Activated CD8-positive, alpha-beta T cell treated with anti-CD3 and anti-CD28 coated beads for 36 hours (primary cell): ENCODE measurements at regions not wholly inside any gene's neighbourhood (a gene's known extent, or its start where the extent isn't known, plus 50 kb on each side); places are given as distances from the start of the nearest gene placed in this dataset.
A peak's percentile ranks its signal among the peaks of the same experiment; 100 is the strongest.

Source experiments
- ATAC-seq: fragments of 200-7000 bp; cut with Tn5 transposase; one replicate; pipeline ENCODE4 v1.10.0; 2021; ENCODE audit warnings: mild to moderate bottlenecking, moderate library complexity
- CTCF ChIA-PET: fragments of 350-600 bp; sonication (Branson Sonifier 250); formaldehyde crosslinking; loops from one replicate; lab custom pipeline; 2021; ENCODE audit warnings: antibody characterized with exemption; lab: Charles Lee
- POLR2A ChIA-PET: fragments of 350-600 bp; sonication (Branson Sonifier 250); formaldehyde crosslinking; loops from one replicate; lab custom pipeline; 2021; ENCODE audit warnings: antibody characterized with exemption; lab: Charles Lee
- DNase-seq: peaks from one replicate; pipeline ENCODE4 v3.0.0-alpha.2; 2020
- H3K27ac Mint-ChIP-seq: one replicate; pipeline ENCODE4 v1.8.0; 2021; ENCODE audit warnings: mild to moderate bottlenecking, mixed read lengths
- H3K27me3 Mint-ChIP-seq: one replicate; pipeline ENCODE4 v1.8.0; 2021; ENCODE audit warnings: mixed read lengths
- H3K36me3 Mint-ChIP-seq: one replicate; pipeline ENCODE4 v1.8.0; 2021; ENCODE audit warnings: low read depth, mixed read lengths
- H3K4me1 Mint-ChIP-seq: one replicate; pipeline ENCODE4 v1.8.0; 2021; ENCODE audit warnings: low read depth, mixed read lengths
- H3K4me3 Mint-ChIP-seq: one replicate; pipeline ENCODE4 v1.8.0; 2021; ENCODE audit warnings: mild to moderate bottlenecking, moderate library complexity, mixed read lengths
- H3K9me3 Mint-ChIP-seq: one replicate; pipeline ENCODE4 v1.8.0; 2021; ENCODE audit warnings: mixed read lengths
- intact Hi-C: fragments of 100-400 bp; cut with micrococcal nuclease; formaldehyde crosslinking; loops from one replicate; pipeline ENCODE4 v1.10.0; 2022
- TF ChIP-seq, protein P1 (sequence below): fragments of 200-600 bp; IDR thresholded peaks from one replicate; pipeline ENCODE4 v1.8.0; 2022; ENCODE audit warnings: antibody characterized with exemption, mild to moderate bottlenecking

DNA sequence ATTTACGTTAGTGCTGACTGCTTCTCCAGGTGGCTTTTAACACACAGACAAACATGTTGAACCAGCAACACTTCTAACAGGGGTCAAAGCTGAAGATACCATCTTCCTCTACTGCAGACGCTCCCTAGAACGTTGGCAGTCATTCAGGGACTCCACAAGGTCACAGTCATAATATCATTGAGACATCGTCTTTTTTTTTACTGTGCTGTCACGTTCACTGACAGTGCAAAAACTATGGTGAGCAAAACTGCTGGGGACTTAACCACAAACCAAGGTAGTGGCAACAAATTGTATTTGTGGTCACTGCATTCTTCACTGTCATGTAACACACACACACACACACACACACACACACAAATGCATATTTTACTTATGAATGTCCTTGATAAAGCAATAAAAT is 244.9 kb downstream of the CASP12 start:
- Mint-ChIP-seq H3K36me3 (peaks cover 2% of the 10 kb centered on the region), H3K4me1 (peaks cover 41% of the 10 kb centered on the region), H3K9me3 (peaks cover 9% of the 10 kb centered on the region), H3K4me3 (no peak overlapping the region), H3K27me3 (no peaks in the 10 kb centered on the region), H3K27ac (no peak overlapping the region)
- DNase-seq (peak; percentile 30), ATAC-seq (no peak)
- ChIA-PET CTCF (no interaction called here), POLR2A (no interaction called here)
- TF ChIP-seq, protein P1, sequence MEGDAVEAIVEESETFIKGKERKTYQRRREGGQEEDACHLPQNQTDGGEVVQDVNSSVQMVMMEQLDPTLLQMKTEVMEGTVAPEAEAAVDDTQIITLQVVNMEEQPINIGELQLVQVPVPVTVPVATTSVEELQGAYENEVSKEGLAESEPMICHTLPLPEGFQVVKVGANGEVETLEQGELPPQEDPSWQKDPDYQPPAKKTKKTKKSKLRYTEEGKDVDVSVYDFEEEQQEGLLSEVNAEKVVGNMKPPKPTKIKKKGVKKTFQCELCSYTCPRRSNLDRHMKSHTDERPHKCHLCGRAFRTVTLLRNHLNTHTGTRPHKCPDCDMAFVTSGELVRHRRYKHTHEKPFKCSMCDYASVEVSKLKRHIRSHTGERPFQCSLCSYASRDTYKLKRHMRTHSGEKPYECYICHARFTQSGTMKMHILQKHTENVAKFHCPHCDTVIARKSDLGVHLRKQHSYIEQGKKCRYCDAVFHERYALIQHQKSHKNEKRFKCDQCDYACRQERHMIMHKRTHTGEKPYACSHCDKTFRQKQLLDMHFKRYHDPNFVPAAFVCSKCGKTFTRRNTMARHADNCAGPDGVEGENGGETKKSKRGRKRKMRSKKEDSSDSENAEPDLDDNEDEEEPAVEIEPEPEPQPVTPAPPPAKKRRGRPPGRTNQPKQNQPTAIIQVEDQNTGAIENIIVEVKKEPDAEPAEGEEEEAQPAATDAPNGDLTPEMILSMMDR: no peak
- intact Hi-C loops: no loop called here

GRCh38 chr11:104652996-104653395 is 245.3 kb downstream of the CASP12 start:
- ChIA-PET CTCF (no interaction called here), POLR2A (no interaction called here)
- no peak overlapping the region for H3K4me3 Mint-ChIP-seq
- no peaks in the 10 kb centered on the region for H3K27me3 Mint-ChIP-seq
- ATAC-seq (no peak), DNase-seq (no peak)
- TF ChIP-seq, protein P1: no peak
- intact Hi-C loops: no loop called here
- H3K4me1 Mint-ChIP-seq: peaks cover 41% of the 10 kb centered on the region
- peaks cover 2% of the 10 kb centered on the region for H3K36me3 Mint-ChIP-seq
- H3K27ac Mint-ChIP-seq: no peak overlapping the region
- H3K9me3 Mint-ChIP-seq: peaks cover 9% of the 10 kb centered on the region

DNA sequence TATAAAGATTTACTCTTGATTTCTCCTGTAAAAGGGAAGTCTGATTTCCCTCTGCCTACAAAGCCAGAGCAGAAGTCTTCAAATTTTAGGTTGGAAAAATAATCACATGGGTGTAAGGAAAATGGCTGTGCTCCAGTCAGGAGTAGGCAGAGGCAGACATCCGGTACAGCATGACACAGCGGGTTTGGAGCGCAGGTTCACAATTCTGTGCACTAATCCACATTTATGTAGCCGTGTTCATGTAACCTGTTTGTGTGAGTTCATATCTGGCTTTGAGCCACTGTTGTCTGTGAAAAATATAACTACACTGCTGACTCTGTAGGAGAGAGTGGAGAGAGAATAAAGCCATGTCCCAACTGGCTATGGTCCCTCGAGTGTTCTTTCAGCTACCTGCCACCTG is 248.0 kb downstream of the CASP12 start:
- TF ChIP-seq, protein P1: no peak
- peaks cover 2% of the 10 kb centered on the region for H3K36me3 Mint-ChIP-seq
- intact Hi-C loops: no loop called here
- ChIA-PET POLR2A (no interaction called here), CTCF (no interaction called here)
- DNase-seq: peak; percentile 54
- H3K27ac Mint-ChIP-seq: no peak overlapping the region
- H3K4me1 Mint-ChIP-seq: peaks cover 40% of the 10 kb centered on the region
- no peak overlapping the region for H3K4me3 Mint-ChIP-seq
- H3K27me3 Mint-ChIP-seq: no peaks in the 10 kb centered on the region
- ATAC-seq: no peak
- peaks cover 9% of the 10 kb centered on the region for H3K9me3 Mint-ChIP-seq

- Mint-ChIP-seq H3K36me3 (peaks cover 2% of the 10 kb centered on the region), H3K27ac (no peak overlapping the region), H3K4me1 (peaks cover 38% of the 10 kb centered on the region), H3K4me3 (no peak overlapping the region), H3K27me3 (no peaks in the 10 kb centered on the region), H3K9me3 (peaks cover 9% of the 10 kb centered on the region)
- intact Hi-C loops: no loop called here
- TF ChIP-seq, protein P1: no peak
- ATAC-seq (peak; percentile 49), DNase-seq (no peak)
- POLR2A ChIA-PET: no interaction called here
- CTCF ChIA-PET: no interaction called here
These were observed 249.3 kb downstream of the CASP12 start for GRCh38 chr11:104649002-104649401.

DNA sequence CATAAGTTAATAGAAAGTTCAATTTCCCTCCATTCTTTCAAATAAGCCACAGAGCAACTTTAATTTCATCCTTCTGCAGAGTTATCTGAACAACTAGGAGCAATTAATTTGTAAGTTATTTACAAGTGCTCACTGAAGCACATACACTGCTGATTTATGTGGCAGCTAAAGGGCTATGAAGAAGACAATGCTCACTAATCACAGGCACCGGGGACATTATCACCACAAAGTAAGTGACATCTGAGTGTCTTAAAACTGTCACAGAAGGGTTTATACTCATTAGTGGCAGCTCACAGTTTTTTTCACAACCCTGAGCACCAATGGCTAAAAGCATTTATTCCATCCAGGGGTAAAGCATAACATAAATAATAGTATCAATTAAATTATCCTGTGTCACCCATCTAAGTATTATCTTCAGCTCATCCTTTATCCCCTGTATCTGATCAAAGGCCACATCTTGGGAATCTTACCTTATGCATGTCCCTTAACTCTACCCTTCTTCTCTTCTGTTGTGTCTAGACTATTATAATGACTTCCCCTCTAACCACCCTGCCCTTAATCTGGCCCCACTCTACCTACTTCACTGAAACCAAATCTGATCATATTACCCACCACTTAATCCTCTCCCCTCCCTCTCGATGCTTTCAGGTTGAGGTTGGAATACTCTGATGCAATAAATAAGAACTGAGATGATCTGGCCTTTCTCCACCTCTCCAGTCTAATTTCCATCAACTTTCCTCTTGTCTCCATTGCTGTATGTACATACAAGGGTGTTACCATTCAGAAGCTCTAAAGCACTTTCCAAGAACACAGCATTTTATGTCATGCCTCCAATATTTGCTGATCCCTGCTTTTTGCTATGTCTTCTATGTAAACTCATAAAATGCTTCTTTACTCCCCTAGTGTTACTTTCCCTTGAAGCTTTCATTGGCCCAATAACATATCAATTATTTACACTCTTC is 252.7 kb downstream of the CASP12 start:
- intact Hi-C loops: no loop called here
- no peak for DNase-seq
- peaks cover 2% of the 10 kb centered on the region for H3K36me3 Mint-ChIP-seq

More for the DNA sequence above, 252.7 kb downstream of the CASP12 start:
- H3K4me3 Mint-ChIP-seq: no peak overlapping the region
- TF ChIP-seq, protein P1: no peak
- H3K9me3 Mint-ChIP-seq: peaks cover 5% of the 10 kb centered on the region
- peak; percentile 27 for ATAC-seq
- peaks cover 29% of the 10 kb centered on the region for H3K4me1 Mint-ChIP-seq
- CTCF ChIA-PET: no interaction called here
- POLR2A ChIA-PET: no interaction called here
- H3K27me3 Mint-ChIP-seq: no peaks in the 10 kb centered on the region
- H3K27ac Mint-ChIP-seq: no peak overlapping the region
